ENCODE measurements at regions not wholly inside any gene's neighbourhood (a gene's known extent, or its start where the extent isn't known, plus 50 kb on each side); places are given as distances from the start of the nearest gene placed in this dataset.
"Not testable (repeated sequence)": the region's sequence is repeated elsewhere in the genome, so short reads cannot be mapped to it uniquely, and the experiment has no call there.

- DNase-seq (ENCODE audit: low read depth, low spot score) = no peak
These were observed 98.3 kb upstream of the FRMD1 start for GRCh38 chr6:168177103-168177891.

GRCh38 chr6:168171673-168172353, 92.8 kb upstream of the FRMD1 start:
- DNase-seq (ENCODE audit: low read depth, low spot score) = peak; percentile 72

GRCh38 chr6:168170841-168171601, 92.0 kb upstream of the FRMD1 start:
- DNase-seq (ENCODE audit: low read depth, low spot score) = no peak

GRCh38 chr6:168169624-168170023, 90.6 kb upstream of the FRMD1 start:
- no peak for DNase-seq (ENCODE audit: low read depth, low spot score)

- not testable (repeated sequence) for DNase-seq (ENCODE audit: low read depth, low spot score)
These were observed 89.9 kb upstream of the FRMD1 start for GRCh38 chr6:168168936-168169335.

- DNase-seq (ENCODE audit: low read depth, low spot score) = not testable (repeated sequence)
These were observed 89.3 kb upstream of the FRMD1 start for GRCh38 chr6:168168330-168168729.

GRCh38 chr6:168167431-168168315, 88.7 kb upstream of the FRMD1 start:
- no peak for DNase-seq (ENCODE audit: low read depth, low spot score)

- DNase-seq (ENCODE audit: low read depth, low spot score) = no peak
These were observed 87.6 kb upstream of the FRMD1 start for GRCh38 chr6:168166627-168167026.

GRCh38 chr6:168165891-168166290, 86.9 kb upstream of the FRMD1 start:
- no peak for DNase-seq (ENCODE audit: low read depth, low spot score)

- DNase-seq (ENCODE audit: low read depth, low spot score) = no peak
These were observed 86.4 kb upstream of the FRMD1 start for GRCh38 chr6:168165373-168165772.

- DNase-seq (ENCODE audit: low read depth, low spot score) = no peak
These were observed 85.5 kb upstream of the FRMD1 start for GRCh38 chr6:168164462-168165061.

- DNase-seq (ENCODE audit: low read depth, low spot score) = no peak
These were observed 84.2 kb upstream of the FRMD1 start for GRCh38 chr6:168163096-168163731.

- no peak for DNase-seq (ENCODE audit: low read depth, low spot score)
These were observed 83.4 kb upstream of the FRMD1 start for GRCh38 chr6:168162366-168162765.

- no peak for DNase-seq (ENCODE audit: low read depth, low spot score)
These were observed 82.3 kb upstream of the FRMD1 start for GRCh38 chr6:168161371-168161750.

- DNase-seq (ENCODE audit: low read depth, low spot score) = no peak
These were observed 81.7 kb upstream of the FRMD1 start for GRCh38 chr6:168160506-168161370.

GRCh38 chr6:168159506-168159905, 80.5 kb upstream of the FRMD1 start:
- DNase-seq (ENCODE audit: low read depth, low spot score) = no peak

- no peak for DNase-seq (ENCODE audit: low read depth, low spot score)
These were observed 80.0 kb upstream of the FRMD1 start for GRCh38 chr6:168158980-168159349.

GRCh38 chr6:168158213-168158979, 79.4 kb upstream of the FRMD1 start:
- DNase-seq (ENCODE audit: low read depth, low spot score) = no peak

Data from iPS DF 19.7 (cell line).